Pancreas (tissue), 10 donors: ENCODE measurements at regions not wholly inside any gene's neighbourhood (a gene's known extent, or its start where the extent isn't known, plus 50 kb on each side); places are given as distances from the start of the nearest gene placed in this dataset.

ENCODE experiments used
- ATAC-seq, 4 donors: fragments of 200-7000 bp; cut with Tn5 transposase; one replicate each; pipeline versions ENCODE4 v1.8.0 to v1.9.1; 2020; ENCODE audit warnings: mild to moderate bottlenecking in 4 of 4, moderate library complexity in 4 of 4
- DNase-seq, 6 donors: peaks; one replicate each; pipeline ENCODE4 v3.0.0-alpha.2; 2020
- FAIRE-seq: peaks from 2 replicates; lab custom pipeline; 2012; peaks lifted over from hg19 to GRCh38; lab: Jason Lieb, UNC
- H3K27ac ChIP-seq, 4 donors: fragments of 200-600 bp; sonication (generic); 1 replicate in 3 of 4; 2 replicates in 1 of 4; pipeline versions ENCODE4 v1.5.0 to v1.8.0; 2020
- H3K27me3 ChIP-seq, 4 donors: fragments of 200-600 bp; one replicate each; pipeline ENCODE4 v1.8.0; 2021
- H3K36me3 ChIP-seq, 3 donors: fragments of 200-600 bp; sonication (generic) in 1 of 3; one replicate each; pipeline versions ENCODE4 v1.5.0 to v1.8.0; 2020 to 2021
- H3K4me1 ChIP-seq, 3 donors: fragments of 200-600 bp; one replicate each; pipeline ENCODE4 v1.8.0; 2021
- H3K4me3 ChIP-seq, 4 donors: fragments of 200-600 bp; sonication (generic) in 2 of 4; one replicate each; pipeline versions ENCODE4 v1.5.0 to v1.8.0; 2020 to 2021
- H3K9me3 ChIP-seq, 4 donors: fragments of 200-600 bp; one replicate each; pipeline ENCODE4 v1.8.0; 2021
- WGBS, 2 donors: extraction: QIAGEN DNeasy Blood & Tissue Kit; methylation state at CpG; one replicate each; pipeline ENCODE4 v1.1.7; 2013; 5-methylcytosine and 5-hydroxymethylcytosine counted together
- intact Hi-C, 3 donors: fragments of 100-400 bp; cut with DNase I; formaldehyde crosslinking; loops; one replicate each; pipeline versions ENCODE4 v1.11.1 to v1.14.2; 2022
- TF ChIP-seq, protein P1 (sequence below), 4 donors: fragments of 200-600 bp; sonication (generic) in 3 of 4; IDR thresholded peaks; one replicate each; pipeline versions ENCODE4 v1.5.0 to v1.8.0; 2021; ENCODE audit warnings: antibody characterized with exemption in 4 of 4
- donor health status: healthy with polysubstance abuse.
- donor health status: DM: no; HTN: no; CAD: no; lungs with moderate emphysema.
- donor health status: DM: no; HTN: no; CAD: no.
- donor health status: control.
- donor health status: control.
- donor health status: Bipolar disorder and iron deficiency.
- donor health status: DM: yes; HTN: yes; CAD: no.
- donor health status: DM: no; HTN: no; CAD: no.
- donor health status: DM: no; HTN: no; CAD: no.
- donor health status: DM: yes; HTN: yes; CAD: no.

DNA sequence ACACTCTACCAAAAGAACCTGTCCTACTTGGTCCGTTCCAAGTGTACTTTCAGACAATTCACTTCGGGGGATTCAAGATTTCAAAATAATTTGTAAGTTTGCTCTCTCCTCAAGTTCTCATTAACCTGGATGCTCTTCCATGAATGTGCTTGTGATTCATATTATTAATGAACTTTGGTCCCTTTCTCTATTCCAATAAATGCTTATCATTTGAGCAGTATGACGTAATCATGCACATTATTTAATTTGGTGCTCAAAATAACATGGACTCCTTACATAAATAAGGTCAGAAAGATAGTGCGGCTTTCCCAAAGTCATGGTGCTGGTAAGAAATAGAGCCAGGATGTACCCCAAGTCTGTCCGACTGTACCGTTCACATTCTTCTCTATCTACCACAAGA, 323.2 kb upstream of the SLCO3A1 start:
- intact Hi-C loops = no loop called here
- TF ChIP-seq, protein P1, sequence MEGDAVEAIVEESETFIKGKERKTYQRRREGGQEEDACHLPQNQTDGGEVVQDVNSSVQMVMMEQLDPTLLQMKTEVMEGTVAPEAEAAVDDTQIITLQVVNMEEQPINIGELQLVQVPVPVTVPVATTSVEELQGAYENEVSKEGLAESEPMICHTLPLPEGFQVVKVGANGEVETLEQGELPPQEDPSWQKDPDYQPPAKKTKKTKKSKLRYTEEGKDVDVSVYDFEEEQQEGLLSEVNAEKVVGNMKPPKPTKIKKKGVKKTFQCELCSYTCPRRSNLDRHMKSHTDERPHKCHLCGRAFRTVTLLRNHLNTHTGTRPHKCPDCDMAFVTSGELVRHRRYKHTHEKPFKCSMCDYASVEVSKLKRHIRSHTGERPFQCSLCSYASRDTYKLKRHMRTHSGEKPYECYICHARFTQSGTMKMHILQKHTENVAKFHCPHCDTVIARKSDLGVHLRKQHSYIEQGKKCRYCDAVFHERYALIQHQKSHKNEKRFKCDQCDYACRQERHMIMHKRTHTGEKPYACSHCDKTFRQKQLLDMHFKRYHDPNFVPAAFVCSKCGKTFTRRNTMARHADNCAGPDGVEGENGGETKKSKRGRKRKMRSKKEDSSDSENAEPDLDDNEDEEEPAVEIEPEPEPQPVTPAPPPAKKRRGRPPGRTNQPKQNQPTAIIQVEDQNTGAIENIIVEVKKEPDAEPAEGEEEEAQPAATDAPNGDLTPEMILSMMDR (IDR thresholded peaks at IDR 0.05) = no peak
- no peaks in the 10 kb centered on the region for H3K4me1 ChIP-seq
- WGBS, 2 donors = 77 to 86% methylated on average over 6 of the region's 6 CpGs
- H3K27ac ChIP-seq = no peak overlapping the region
- no peak for DNase-seq
- no peaks in the 10 kb centered on the region for H3K36me3 ChIP-seq
- no peaks in the 10 kb centered on the region for H3K27me3 ChIP-seq
- no peak for ATAC-seq
- no peak for FAIRE-seq
- H3K4me3 ChIP-seq = no peak overlapping the region
- H3K9me3 ChIP-seq = no peaks in the 10 kb centered on the region

DNA sequence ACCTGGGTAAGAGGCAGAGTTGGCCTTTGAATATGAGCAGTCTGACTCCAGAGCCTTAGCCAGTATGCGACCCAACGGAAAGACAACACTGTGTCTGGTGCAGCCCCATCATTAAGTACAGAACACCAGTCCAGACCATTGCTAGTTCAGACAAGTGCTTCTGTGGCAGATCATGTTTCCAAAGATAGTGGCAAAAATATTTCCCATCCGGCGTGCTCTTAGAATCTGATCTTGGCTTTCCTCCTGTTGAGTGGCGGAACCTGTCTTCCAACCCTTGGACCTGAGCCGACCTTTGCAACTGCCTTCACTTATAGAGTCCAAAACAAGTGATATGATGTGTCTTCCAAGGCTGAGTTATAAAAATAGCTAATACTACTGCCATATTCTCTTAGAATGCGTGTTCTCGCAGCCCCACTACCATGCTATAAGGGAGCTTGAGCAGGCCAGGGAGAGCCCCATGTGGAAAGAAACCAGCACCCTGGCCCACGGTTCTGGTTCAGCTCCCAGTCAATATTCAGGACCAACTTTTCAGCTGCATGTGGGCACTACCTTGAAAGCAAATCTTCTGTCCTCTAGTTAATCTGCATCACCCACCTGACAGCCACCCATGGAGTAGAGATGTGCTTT, 322.4 kb upstream of the SLCO3A1 start:
- WGBS, 2 donors = 81 to 92% methylated on average over 9 of the region's 9 CpGs
- no peaks in the 10 kb centered on the region for H3K4me1 ChIP-seq
- ATAC-seq (no peak), DNase-seq (no peak), FAIRE-seq (no peak)
- no peaks in the 10 kb centered on the region for H3K27me3 ChIP-seq
- TF ChIP-seq, protein P1 (IDR thresholded peaks at IDR 0.05) = no peak
- intact Hi-C loops = no loop called here
- no peaks in the 10 kb centered on the region for H3K36me3 ChIP-seq
- H3K9me3 ChIP-seq = no peaks in the 10 kb centered on the region
- no peak overlapping the region for H3K4me3 ChIP-seq
- no peak overlapping the region for H3K27ac ChIP-seq

DNA sequence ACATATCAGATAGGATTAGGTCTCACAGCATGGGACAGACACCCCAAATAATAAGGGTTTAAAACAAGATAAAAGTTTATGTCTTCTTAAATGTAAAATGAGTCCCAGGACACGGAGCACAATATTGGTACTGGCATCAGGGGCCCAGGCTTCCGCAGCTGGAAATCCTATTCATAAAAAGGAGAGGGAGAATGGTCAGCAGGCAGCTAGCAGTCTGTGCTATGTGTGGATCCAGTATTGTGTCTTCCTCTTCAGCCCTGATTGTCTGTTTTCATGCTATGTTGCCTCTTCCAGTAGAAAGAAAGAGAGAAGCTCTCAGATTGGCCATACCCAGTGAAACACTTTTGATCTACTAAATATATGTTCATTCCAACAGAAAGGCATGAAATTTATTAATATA, 319.3 kb upstream of the SLCO3A1 start:
- TF ChIP-seq, protein P1 (IDR thresholded peaks at IDR 0.05) = no peak
- FAIRE-seq (no peak), DNase-seq (no peak), ATAC-seq (no peak)
- 86 to 89% methylated on average over 2 of the region's 2 CpGs for WGBS, 2 donors
- intact Hi-C loops = no loop called here
- Histone ChIP-seq H3K27me3 (no peaks in the 10 kb centered on the region), H3K4me3 (no peak overlapping the region), H3K36me3 (no peaks in the 10 kb centered on the region), H3K4me1 (peaks cover 0 to 14% (median 0%) of the 10 kb centered on the region in 3 donors), H3K9me3 (no peaks in the 10 kb centered on the region), H3K27ac (no peak overlapping the region)

DNA sequence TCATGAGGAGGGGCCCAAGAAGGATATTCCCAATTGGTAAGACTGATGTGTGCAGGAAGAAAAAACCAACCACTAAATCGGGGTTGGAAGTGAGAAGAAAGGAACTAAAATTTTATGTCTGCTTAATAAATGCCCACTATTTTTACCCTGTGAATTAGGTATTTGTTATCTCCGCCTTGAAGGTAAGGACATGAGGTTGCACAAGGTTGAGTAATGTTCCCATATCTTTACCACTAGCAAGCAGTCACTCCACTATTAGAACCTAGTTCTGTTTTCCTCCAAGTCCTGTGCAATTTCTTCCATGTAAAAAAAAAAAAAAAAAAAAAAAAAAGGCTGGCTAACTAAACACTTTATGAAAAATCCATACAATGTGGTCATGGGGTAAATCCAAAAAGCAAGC, 318.5 kb upstream of the SLCO3A1 start:
- H3K27ac ChIP-seq = no peak overlapping the region
- ATAC-seq (no peak), DNase-seq (no peak), FAIRE-seq (no peak)
- no peaks in the 10 kb centered on the region for H3K9me3 ChIP-seq
- H3K4me1 ChIP-seq = peaks cover 0 to 14% (median 0%) of the 10 kb centered on the region in 3 donors
- H3K36me3 ChIP-seq = no peaks in the 10 kb centered on the region
- TF ChIP-seq, protein P1 (IDR thresholded peaks at IDR 0.05) = no peak
- intact Hi-C loops = no loop called here
- WGBS, 2 donors = 80 to 88% methylated on average over 2 of the region's 2 CpGs
- H3K4me3 ChIP-seq = no peak overlapping the region
- H3K27me3 ChIP-seq = no peaks in the 10 kb centered on the region

DNA sequence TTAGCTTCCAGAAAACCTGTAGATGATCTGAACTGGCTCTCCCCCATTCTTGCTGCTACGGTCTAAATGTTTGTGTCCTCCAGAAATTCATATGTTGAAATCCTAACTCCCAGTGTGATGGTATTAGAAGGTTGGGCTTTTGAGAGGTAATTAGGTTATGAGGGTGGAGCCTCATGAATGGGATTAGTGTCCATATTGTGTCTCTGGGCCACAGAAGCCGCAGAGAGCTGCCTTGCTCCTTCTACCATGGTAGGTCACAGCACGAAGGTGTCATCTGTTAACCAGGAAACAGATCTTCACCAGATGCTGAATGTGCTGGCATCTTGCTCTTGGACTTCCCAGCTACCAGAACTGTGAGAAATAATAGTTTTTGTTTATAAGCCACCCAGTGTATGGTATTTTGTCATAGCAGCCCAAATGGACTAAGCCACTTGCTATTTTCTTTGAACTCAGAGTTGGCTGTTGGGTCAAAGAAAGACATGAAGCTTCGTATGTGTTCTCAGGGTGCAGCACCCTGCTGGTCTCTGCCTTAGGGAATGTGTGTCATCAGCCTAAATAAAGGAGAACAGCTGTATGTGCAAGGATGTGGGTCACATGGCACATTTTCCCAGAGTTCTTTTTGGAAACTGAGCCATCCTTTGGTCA, 317.5 kb upstream of the SLCO3A1 start:
- H3K9me3 ChIP-seq = no peaks in the 10 kb centered on the region
- peak in 1 of 4 donors; percentile 11 for ATAC-seq
- no peak overlapping the region for H3K4me3 ChIP-seq
- 90 to 92% methylated on average over 4 of the region's 4 CpGs for WGBS, 2 donors
- DNase-seq = no peak
- peaks cover 0 to 14% (median 0%) of the 10 kb centered on the region in 3 donors for H3K4me1 ChIP-seq
- no peak overlapping the region for H3K27ac ChIP-seq
- intact Hi-C loops = no loop called here
- no peak for FAIRE-seq
- H3K27me3 ChIP-seq = no peaks in the 10 kb centered on the region
- TF ChIP-seq, protein P1 (IDR thresholded peaks at IDR 0.05) = no peak
- no peaks in the 10 kb centered on the region for H3K36me3 ChIP-seq
